ENCODE measurements at regions not wholly inside any gene's neighbourhood (a gene's known extent, or its start where the extent isn't known, plus 50 kb on each side); places are given as distances from the start of the nearest gene placed in this dataset.

GRCh38 chr2:81987370-81987769 lies 1682.8 kb upstream of the LRRTM1 start:
- TF ChIP-seq CTCF (IDR thresholded peaks at IDR 0.05; ENCODE audit: low read depth, low read length, poor library complexity, severe bottlenecking) = no peak
- TF ChIP-seq EZH2phosphoT487 (IDR thresholded peaks at IDR 0.05; ENCODE audit: borderline replicate concordance, low read length) = no peak
- H4K20me1 ChIP-seq (ENCODE audit: control insufficient read depth, insufficient read depth, low read depth, low read length) = no peaks in the 10 kb centered on the region
- H3K9me2 ChIP-seq (replicated peaks; ENCODE audit: control insufficient read depth, low read length) = no peaks in the 10 kb centered on the region
- no peak overlapping the region for H3K27ac ChIP-seq (ENCODE audit: low read depth, low read length)
- no peaks in the 10 kb centered on the region for H3K27me3 ChIP-seq (ENCODE audit: control insufficient read depth, low read length)
- H3K79me2 ChIP-seq (ENCODE audit: control insufficient read depth, low read length) = no peaks in the 10 kb centered on the region
- H3K36me3 ChIP-seq (ENCODE audit: control insufficient read depth, low read length) = no peaks in the 10 kb centered on the region
- no peaks in the 10 kb centered on the region for H3K4me1 ChIP-seq (ENCODE audit: control insufficient read depth, low read length)
- H3K4me3 ChIP-seq (ENCODE audit: low read length) = no peak overlapping the region
- H3F3A ChIP-seq (ENCODE audit: control insufficient read depth, insufficient read depth) = no peaks in the 10 kb centered on the region
- H3K4me2 ChIP-seq (ENCODE audit: low read length) = no peak overlapping the region
- H3K9me3 ChIP-seq (ENCODE audit: control insufficient read depth, insufficient read depth, low read length) = peaks cover 2% of the 10 kb centered on the region; the same call in 1 of the 2 replicates

GRCh38 chr2:81984969-81985637 lies 1680.6 kb upstream of the LRRTM1 start:
- Histone ChIP-seq H3K27ac (ENCODE audit: low read depth, low read length) (no peak overlapping the region), H3K9me2 (replicated peaks; ENCODE audit: control insufficient read depth, low read length) (no peaks in the 10 kb centered on the region), H3K36me3 (ENCODE audit: control insufficient read depth, low read length) (no peaks in the 10 kb centered on the region), H3K9me3 (ENCODE audit: control insufficient read depth, insufficient read depth, low read length) (no peaks in the 10 kb centered on the region; the same call in 1 of the 2 replicates), H3K27me3 (ENCODE audit: control insufficient read depth, low read length) (no peaks in the 10 kb centered on the region), H3F3A (ENCODE audit: control insufficient read depth, insufficient read depth) (no peaks in the 10 kb centered on the region), H3K4me2 (ENCODE audit: low read length) (no peak overlapping the region), H4K20me1 (ENCODE audit: control insufficient read depth, insufficient read depth, low read depth, low read length) (no peaks in the 10 kb centered on the region), H3K4me3 (ENCODE audit: low read length) (no peak overlapping the region), H3K4me1 (ENCODE audit: control insufficient read depth, low read length) (no peaks in the 10 kb centered on the region), H3K79me2 (ENCODE audit: control insufficient read depth, low read length) (no peaks in the 10 kb centered on the region)
- TF ChIP-seq EZH2phosphoT487 (IDR thresholded peaks at IDR 0.05; ENCODE audit: borderline replicate concordance, low read length) (no peak), CTCF (IDR thresholded peaks at IDR 0.05; ENCODE audit: low read depth, low read length, poor library complexity, severe bottlenecking) (no peak)

- Histone ChIP-seq H3K27ac (ENCODE audit: low read depth, low read length) (no peak overlapping the region), H3K27me3 (ENCODE audit: control insufficient read depth, low read length) (no peaks in the 10 kb centered on the region), H3K9me2 (replicated peaks; ENCODE audit: control insufficient read depth, low read length) (no peaks in the 10 kb centered on the region), H3K4me1 (ENCODE audit: control insufficient read depth, low read length) (no peaks in the 10 kb centered on the region), H3K9me3 (ENCODE audit: control insufficient read depth, insufficient read depth, low read length) (no peaks in the 10 kb centered on the region; the same call in 1 of the 2 replicates), H3K4me3 (ENCODE audit: low read length) (no peak overlapping the region), H3F3A (ENCODE audit: control insufficient read depth, insufficient read depth) (no peaks in the 10 kb centered on the region), H3K79me2 (ENCODE audit: control insufficient read depth, low read length) (no peaks in the 10 kb centered on the region), H3K36me3 (ENCODE audit: control insufficient read depth, low read length) (no peaks in the 10 kb centered on the region), H4K20me1 (ENCODE audit: control insufficient read depth, insufficient read depth, low read depth, low read length) (no peaks in the 10 kb centered on the region), H3K4me2 (ENCODE audit: low read length) (no peak overlapping the region)
- no peak for TF ChIP-seq CTCF (IDR thresholded peaks at IDR 0.05; ENCODE audit: low read depth, low read length, poor library complexity, severe bottlenecking)
- no peak for TF ChIP-seq EZH2phosphoT487 (IDR thresholded peaks at IDR 0.05; ENCODE audit: borderline replicate concordance, low read length)
These were observed 1677.0 kb upstream of the LRRTM1 start for GRCh38 chr2:81981585-81981984.

All from DOHH2 (cell line).